HG02938 (cell line): ENCODE measurements at regions not wholly inside any gene's neighbourhood (a gene's known extent, or its start where the extent isn't known, plus 50 kb on each side); places are given as distances from the start of the nearest gene placed in this dataset.
"Not testable (repeated sequence)": the region's sequence is repeated elsewhere in the genome, so short reads cannot be mapped to it uniquely, and the experiment has no call there.

Experiments used
- ATAC-seq: cut with Tn5 transposase; IDR thresholded peaks from one replicate; pipeline ENCODE4 v1.9.1; 2021; ENCODE audit warnings: mild to moderate bottlenecking, moderate library complexity; ENCODE audit not compliant: unreplicated experiment

DNA sequence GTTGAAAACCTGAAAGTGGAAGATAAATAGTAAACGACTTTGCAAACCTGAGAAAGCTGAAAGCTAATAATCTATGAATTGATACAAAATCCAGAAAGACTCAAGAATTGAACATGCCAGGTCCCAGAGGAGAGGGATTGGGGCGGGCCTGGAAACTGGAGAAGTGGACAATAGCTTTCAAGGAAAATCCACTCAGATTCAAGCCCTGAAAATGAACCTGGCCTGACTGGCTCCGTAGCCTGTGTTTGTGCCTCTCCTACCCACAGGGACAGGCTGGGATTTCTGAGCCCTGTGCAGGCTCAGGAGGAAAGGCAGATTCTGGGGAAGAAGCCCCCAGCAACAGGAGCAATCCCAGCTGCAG lies 274.8 kb upstream of the HS6ST1 start:
- ATAC-seq: no peak

DNA sequence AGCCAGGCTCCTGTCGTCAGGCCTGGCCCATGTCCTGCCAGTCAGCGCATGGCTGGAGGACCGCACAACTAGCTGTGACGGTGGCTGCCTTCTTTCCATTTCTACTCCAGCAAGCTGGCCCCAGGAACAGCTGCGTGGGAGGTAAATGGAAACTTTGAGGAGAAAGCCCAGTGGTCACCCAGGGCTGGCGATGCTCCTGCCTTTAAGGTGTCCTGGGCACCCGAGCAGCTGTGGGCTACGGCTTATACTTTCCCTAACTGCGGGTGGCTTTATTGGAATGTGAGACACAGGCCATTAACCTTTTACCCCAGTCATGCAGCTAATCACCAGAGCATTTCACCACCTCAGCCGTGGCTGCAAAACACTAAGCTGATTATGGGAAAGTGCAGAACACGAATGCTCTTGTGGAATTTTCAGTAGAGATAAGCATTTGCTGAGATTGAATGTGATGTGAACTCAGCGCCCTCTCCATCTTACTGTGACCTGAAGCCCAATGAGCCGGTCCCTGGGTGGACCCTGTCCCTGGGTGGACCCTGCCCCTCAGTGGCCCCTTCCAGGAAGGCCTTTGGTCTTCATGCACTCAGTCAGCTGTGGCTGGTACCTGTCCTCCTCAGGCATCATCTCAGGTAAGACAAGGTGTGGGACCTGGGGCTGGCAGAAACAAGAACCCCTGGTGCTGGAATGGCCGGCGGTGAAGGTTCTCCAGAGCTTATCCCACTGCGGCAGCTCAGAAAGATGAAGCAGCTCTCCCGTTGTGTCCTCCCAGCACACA lies 275.4 kb upstream of the HS6ST1 start:
- no peak for ATAC-seq

DNA sequence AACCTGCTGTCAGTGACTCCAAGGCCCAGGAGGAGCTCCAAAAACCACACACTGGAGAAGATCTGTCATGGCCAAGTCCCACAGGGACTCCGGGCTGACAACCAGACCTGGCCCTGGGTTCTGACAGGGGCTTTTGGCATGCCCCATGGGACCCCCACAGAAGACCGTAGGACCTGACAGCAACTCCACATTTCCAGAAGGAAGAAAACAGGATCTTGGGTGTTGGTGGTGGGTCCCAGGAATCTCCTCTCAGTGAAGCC lies 275.9 kb upstream of the HS6ST1 start:
- ATAC-seq: no peak

DNA sequence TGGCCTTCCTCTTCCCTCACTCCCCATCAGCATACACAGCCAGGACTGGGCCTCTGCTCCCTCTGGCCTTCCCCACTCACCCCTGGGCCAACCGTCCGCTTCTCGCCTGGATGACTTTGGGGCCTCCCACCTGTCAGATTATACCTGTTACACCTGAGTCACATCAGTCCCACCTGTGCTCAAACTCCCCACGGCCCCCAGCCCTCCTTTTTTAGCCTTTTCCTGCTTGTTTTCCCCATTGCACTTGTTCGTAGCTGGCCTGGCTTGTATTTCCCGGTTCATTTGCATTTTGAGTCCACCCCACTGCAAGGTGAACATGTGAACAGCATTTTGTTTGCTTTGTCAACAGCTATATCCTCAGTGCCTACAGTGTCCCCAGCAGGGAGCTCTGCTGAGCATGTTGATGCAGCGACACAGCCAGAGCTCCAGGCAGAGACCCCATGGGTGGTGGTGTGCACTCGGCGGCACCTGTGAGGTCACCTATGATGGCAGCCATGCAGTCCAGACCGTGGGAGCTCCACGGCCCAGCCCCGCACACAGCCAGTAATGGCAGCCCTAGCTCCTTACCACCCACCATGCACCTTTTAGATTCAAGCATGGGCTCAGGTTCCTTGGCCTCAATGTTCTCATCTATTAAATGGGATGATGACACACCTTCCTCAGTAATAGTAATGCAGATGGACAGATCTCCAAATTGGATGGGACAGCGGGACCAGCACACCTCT lies 276.4 kb upstream of the HS6ST1 start:
- no peak for ATAC-seq

GRCh38 chr2:128595763-128596395 lies 277.2 kb upstream of the HS6ST1 start:
- ATAC-seq: no peak

GRCh38 chr2:128596396-128597120 lies 277.9 kb upstream of the HS6ST1 start:
- no peak for ATAC-seq

DNA sequence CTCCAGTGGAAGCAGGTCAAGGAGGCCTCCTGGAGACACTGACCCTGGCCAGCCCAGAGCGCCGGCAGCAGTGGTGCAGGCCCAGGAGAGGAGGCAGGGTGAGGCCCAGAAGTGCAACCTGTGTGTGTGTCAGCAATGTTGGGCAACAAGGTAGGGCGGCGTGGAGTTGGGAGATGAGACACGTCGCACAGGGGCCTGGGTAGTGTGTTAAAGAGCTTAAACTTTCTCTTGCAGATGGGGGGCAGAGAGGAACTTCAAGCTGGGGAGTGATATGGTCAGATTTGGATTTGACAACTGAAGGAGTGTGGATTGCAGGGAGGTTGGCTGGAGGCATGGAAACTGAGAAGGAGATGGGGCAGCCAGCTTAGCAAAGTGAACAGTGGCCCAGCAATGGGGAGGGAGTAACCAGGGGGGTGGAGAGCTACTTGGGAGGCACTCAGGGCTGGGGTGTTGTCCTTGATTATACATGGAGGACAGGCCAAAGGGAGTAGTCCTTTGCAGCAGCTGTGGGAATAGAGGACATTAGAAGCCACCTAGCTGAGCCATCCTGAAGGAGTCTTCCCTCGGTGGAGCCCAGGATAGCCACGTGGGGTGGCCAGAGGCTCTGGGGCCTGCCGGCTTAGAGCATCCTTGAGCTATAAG lies 278.6 kb upstream of the HS6ST1 start:
- no peak for ATAC-seq

- ATAC-seq: not testable (repeated sequence)
Measured at GRCh38 chr2:128598260-128598659, 279.6 kb upstream of the HS6ST1 start.

- no peak for ATAC-seq
Measured at GRCh38 chr2:128598862-128599441, 280.3 kb upstream of the HS6ST1 start.

- no peak for ATAC-seq
Measured at GRCh38 chr2:128599700-128600099, 281.0 kb upstream of the HS6ST1 start.

- ATAC-seq: no peak
Measured at GRCh38 chr2:128600581-128601297, 282.1 kb upstream of the HS6ST1 start.

GRCh38 chr2:128601298-128602037 lies 282.8 kb upstream of the HS6ST1 start:
- no peak for ATAC-seq

- ATAC-seq: no peak
Measured at GRCh38 chr2:128602038-128602698, 283.5 kb upstream of the HS6ST1 start.

DNA sequence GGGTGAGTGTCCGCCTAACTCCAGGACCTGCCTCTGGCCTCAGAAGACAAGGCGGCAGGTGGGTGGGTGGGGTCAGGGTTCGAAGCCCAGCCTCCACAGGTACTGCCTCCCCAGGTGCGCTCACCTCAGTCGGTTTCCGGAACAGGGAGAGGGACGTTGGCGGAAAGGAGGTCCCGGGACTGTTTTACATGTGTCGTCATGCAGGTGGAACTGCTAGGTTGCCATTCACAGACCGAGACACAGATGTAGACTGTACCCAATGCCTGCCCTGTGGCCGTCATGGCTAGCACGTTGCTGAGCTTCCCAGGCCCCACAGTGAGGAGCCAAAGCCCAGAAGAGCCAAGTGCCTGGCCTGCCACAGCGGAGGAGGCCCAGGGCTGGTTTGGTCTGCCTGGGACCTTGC lies 284.0 kb upstream of the HS6ST1 start:
- ATAC-seq: no peak

- no peak for ATAC-seq
Measured at GRCh38 chr2:128603411-128603924, 284.8 kb upstream of the HS6ST1 start.

GRCh38 chr2:128604045-128604444 lies 285.4 kb upstream of the HS6ST1 start:
- ATAC-seq: no peak

GRCh38 chr2:128604581-128604980 lies 285.9 kb upstream of the HS6ST1 start:
- ATAC-seq: not testable (repeated sequence)

- ATAC-seq: no peak
Measured at GRCh38 chr2:128605421-128605820, 286.8 kb upstream of the HS6ST1 start.

DNA sequence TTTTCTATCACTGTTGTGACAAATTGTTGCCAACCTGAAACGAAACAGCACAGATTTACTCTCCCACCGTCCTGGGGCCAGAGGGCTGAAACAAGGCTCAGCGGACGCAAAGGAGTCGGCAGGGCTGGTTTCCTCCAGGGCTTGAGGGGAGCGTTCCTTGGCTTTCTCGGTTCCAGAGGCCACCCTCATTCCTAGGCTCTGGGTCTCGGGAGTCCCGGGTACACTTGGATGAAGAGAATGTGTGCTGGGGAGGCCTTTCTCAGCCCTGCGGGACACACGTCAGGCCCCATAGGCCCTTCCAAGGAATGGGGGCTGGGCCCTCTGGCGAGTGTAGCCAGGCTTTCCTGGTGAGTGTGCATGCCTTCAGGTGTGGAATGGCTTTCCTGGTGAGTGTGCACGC lies 287.3 kb upstream of the HS6ST1 start:
- ATAC-seq: no peak
